ENCODE measurements at regions not wholly inside any gene's neighbourhood (a gene's known extent, or its start where the extent isn't known, plus 50 kb on each side); places are given as distances from the start of the nearest gene placed in this dataset.

DNA sequence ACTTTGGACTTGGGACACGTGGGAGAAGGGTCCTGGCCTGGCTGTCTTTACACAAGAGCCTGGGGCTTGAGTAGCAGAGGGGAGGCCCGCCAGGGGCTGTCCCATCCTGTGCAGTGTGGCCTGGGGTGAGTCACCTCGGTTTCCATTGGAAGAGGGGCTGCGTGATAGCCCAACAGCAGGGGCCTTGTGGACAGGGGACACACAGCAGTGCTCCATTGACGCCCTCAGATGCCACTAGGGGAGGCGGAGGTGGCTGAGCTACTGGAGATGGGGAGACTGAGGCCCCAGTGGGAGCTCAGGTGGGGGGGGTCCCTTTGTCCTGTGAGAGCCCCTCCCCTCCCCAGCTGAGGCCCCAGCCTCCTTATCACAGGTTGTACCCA is 50.0 kb upstream of the RNU6ATAC start:
- DNase-seq (ENCODE audit: low spot score in 2 of 2), result no peak
- FAIRE-seq, result no peak

DNA sequence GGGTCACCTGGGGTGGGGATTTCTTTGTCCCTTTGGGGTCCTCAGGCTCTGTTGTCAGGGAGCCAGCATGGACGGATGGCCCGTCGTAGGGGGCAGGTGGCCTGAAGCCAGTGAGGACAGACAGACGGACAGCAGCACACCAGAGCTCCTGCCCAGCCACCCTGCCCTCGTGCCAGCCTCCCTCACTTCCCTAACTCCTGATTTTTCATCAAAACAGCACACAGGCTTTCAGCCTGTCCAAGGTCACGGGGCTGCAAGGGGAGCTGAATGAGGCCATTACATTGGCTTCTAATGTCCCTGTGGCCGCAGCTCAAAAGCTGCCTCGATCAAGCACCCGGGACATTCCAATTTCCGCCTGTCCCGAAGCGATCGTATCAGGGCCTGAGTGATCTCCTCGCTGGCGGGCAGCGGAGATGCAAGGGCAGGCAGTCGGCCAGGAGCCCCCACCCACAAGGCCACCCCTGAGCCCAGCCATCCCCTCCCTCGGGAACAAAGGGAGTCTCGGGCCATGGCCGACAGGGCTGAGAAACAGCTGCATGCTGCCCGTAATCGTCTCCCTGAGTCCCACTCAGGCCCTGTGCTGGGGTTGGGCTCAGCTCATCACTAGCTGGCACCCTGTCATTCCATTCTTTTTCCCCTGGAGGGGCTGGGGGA is 50.5 kb upstream of the RNU6ATAC start:
- FAIRE-seq, result no peak
- DNase-seq (ENCODE audit: low spot score in 2 of 2), result no peak

DNA sequence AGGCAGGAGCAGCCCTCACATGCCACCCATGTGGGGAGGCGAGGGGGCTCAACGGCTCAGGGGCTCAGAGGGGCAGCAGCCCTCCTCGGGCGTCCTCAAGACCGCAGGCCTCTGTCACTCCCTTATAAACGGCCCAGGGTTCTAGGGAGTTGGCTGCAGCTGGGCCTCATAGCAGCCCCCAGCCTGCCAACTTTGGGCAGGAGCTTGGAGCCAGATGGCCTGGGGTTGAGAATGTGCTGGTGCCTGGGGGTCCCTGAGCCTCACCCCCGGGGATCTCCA is 51.0 kb upstream of the RNU6ATAC start:
- no peak for DNase-seq (ENCODE audit: low spot score in 2 of 2)
- FAIRE-seq, result no peak

DNA sequence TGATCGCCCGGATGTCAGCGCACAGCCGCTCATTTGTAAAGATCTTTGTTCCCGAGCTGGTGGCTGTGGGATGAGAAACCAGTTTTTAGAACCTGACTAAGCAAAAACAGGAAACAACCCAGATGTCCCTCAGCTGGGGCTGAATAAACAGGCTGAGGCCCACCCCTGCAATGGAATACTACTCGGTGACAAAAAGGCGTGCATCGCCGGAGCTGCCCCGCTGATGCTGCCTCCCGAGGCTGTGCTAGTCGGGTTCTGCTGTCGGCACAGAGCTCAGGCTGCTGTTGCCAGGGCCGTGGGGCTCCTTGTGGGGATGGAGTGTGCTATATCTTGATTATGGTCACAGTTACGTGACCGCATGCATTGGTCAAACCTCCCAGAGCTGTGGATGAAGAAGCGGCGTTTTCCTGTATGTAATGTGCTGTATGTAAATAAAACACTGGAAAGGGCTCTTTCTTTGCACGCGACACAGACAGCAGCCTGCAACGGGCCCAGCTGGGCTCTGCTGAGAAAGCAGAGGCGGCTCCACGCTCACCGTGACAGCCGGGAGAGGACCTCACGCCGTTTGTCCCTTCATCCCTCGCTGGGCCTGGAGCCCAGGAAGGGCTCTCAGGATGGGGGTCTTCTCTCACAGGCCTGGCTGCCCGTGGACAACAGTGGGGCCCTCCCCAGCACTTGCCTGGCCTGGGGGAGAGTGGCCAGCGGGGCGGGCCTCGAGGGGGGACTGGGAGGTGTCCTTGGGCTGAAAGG is 51.5 kb upstream of the RNU6ATAC start:
- DNase-seq (ENCODE audit: low spot score in 2 of 2), result no peak

DNA sequence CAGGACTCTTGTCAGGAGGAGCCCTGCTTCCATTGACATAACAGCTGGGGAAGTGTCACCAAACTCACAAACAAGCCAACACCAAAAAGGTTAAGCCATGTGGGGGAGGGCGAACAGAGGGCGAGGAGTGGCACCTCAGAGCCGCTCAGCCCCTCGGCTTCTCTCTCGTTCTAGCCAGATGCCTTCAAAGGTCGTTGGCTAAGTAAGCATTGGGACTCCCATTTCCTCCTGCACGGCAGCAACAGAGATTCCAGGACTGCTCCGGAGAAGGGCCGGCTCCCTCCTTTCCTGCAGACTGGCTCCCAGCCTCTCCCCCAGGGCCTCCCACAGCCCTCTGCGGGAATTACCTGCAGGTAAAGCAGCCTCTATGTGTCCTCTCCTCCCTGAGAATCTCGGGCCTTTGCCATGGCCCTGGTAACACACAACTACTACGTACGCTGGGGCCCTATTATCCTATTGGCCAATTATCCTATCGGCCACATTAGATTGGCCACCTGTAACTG is 52.1 kb upstream of the RNU6ATAC start:
- FAIRE-seq, result no peak

More for the DNA sequence above, 51.5 kb upstream of the RNU6ATAC start:
- FAIRE-seq, result no peak

DNA sequence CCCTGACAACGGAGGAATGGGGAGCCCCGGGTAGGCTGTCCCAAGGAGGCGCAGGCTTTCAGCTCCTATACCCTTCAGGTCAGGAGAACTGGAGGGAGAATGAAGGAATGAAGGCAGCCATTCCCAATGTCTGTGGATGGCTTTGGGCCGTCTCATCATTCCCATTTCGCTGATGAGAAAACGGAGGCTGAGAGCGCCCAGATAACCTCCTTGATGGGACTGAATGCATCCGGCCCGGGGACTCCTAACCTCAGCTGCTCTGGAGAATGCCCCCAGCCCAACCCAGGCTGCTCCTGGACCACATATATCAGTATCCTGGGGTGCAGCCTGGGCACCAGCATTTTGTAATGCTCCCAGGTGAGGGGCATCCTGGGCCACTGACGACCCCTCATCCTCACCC is 52.6 kb upstream of the RNU6ATAC start:
- FAIRE-seq (no peak), DNase-seq (ENCODE audit: low spot score in 2 of 2) (no peak)

More for the DNA sequence above, 52.1 kb upstream of the RNU6ATAC start:
- DNase-seq (ENCODE audit: low spot score in 2 of 2), result no peak

DNA sequence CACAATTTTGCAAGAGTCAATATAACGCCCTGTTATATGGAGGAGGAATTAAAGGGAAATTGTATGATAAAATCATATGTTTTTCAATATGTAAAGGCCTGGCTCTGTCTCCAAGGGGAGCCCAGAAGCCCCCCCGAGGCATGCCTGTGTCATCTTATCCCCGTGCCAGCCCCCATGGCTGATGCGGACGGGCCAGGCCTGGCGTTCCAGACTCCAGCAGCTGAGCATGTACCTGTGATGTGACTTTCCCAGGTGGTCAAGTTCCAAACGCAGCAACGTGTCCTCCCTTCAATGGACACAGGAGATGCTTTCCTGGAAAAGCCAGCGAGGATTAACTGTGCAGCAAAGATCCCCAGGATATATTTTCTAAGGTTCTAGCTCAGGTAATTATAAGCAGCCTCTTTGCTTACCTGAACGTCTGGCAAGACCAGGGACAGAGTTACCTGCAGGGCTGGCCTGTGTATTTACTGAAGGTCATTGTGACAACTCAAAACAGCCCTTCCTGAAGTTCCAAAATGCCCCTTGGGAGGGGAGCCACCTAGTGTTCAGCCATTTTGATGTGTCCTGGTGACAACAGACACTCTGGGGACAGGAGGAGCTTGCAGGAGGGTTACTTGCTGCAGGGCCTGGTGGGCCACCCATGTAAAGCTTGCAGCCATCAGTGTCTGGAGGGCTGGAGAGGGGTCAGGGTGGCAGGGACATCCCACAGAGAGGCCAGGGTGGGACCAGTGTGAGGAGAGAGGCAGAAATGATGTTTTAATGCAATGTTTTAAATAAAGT is 53.3 kb upstream of the RNU6ATAC start:
- DNase-seq (ENCODE audit: low spot score in 2 of 2) (no peak), FAIRE-seq (no peak)

DNA sequence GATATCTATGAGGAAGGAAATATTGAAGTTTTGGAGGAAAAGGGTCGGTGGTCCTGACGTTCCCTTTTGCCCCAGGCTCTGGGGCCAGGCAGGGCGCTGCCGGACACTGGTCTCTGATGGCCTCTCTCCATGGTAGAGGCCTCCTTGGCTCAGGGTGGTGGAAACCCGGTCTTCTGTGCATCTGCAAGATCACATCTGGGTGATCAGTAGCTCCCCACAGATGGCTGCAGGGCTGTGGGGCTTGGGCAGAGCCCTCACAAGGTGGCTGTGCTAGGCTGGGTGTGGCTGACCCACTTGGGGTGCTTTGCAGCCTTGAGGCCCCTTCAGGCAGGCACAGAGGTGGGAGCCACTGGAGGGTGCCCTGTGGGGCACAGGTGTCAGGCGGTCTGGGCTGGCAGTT is 53.9 kb upstream of the RNU6ATAC start:
- FAIRE-seq, result no peak
- DNase-seq (ENCODE audit: low spot score in 2 of 2), result no peak

DNA sequence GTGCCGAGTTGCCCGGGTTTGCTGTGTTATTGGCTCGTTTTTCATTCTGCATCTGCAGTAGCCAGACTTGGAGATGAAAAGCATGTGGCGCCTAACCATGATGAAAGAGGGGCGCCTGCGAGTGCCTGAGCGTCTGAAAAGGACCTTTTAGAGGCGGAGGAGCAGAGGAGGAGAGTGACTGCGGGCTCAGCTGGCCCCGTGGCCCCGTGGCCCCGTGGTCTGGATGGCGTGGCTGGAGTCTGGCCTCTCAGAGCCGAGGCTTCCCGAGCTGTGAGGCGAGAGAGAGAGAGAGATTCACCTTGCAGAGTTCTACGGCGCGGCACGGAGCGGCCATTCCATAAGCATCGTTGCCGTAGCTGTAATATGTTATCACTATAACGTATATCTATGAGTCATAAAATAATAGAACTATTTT is 55.3 kb upstream of the RNU6ATAC start:
- DNase-seq (ENCODE audit: low spot score in 2 of 2) (no peak), FAIRE-seq (no peak)

DNA sequence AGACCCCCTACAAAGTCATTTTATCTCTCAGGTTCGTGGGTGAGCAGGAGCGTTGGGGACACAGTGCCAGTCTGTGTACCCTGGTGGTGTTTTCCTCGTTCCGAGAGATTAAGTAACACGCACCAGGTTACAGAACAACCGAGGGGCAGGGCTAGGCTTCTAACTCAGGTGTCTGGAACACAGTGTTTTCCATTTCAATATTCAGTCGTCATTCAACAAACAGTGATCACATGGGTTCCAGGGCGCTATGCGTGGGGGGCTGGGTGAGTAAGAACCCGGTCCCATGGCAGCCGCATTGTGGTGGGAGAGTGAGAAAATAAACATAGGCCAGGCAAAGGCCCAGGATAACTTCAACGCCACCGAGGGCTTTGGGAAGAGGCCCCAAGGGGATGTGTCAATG is 55.9 kb upstream of the RNU6ATAC start:
- no peak for DNase-seq (ENCODE audit: low spot score in 2 of 2)
- FAIRE-seq, result no peak

DNA sequence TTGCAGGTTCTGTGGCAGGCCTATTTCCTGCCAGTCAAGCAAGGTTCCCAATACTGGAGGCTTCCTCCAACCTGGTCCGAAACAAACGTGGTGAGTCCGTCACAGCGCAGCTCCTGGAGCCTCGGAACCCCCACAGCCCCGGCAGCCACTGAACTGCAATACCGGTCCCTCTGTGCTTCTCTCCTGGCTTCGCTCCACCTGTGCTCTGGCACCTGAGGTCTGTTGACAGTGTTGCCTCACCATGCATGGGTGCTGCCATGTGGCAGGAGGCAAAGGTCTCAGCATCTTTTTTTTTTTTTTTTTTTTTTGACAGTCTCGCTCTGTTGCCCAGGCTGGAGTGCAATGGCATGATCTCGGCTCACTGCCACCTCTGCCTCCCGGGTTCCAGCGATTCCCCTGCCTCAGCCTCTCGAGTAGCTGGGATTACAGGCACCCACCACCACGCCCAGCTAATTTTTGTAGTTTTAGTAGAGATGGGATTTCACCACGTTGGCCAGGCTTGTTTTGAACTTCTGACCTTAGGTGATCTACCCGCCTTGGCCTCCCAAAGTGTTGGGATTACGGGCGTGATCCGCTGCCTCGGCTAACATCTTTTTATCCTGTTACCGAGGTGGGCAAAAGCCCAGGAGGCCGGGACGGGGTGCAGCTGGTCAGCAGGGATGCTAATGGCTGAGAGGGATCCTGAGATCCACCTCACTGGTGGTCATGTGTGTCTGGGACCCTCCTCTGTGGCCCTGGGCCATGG is 57.1 kb upstream of the RNU6ATAC start:
- DNase-seq (ENCODE audit: low spot score in 2 of 2), result no peak

DNA sequence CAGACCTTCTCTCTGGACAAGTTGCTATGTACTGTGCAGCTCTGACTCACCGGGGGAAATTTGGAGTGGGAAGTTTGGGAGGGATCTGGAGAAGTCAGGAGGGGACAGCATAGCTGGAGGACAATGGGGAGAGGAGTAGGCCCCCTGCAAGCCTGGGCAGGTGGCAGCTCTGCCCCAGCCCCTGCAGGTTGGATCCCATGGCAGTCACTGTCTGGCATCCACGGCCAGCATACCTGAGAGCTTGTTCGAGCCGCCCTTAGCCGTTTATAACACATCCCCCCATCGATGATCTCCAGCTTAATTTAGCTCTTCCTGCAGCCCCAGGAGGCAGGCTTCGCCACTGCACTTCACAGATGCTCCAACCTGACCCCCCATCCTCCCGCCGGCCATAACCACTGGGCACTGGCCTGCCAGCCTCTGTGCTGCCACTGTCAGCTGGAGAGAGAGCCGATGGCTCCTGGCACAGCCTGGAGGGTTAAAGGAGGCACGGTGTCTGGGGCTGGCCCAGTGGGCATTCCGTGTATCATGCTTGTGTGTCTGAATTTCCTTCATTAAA is 57.7 kb upstream of the RNU6ATAC start:
- FAIRE-seq, result no peak

More for the DNA sequence above, 57.1 kb upstream of the RNU6ATAC start:
- FAIRE-seq, result no peak

DNA sequence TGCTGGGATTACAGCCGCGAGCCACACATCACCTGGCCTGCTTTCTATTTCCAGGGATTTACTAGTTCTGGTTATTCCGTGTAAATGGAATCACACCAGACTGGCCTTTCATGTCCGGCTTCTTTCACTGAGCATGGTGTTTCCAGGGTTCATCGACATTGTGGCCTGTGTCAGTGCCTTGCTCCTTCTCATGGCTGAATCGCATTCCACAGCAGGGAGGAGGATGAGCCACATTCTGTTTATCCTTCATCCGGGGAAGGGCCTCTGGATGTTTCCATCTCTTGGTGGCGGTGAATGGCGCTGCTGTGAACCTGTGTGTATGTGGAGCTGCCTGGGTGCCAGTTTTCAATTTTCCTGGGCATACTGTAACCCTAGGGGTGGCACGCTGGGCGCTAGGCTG is 58.7 kb upstream of the RNU6ATAC start:
- no peak for DNase-seq (ENCODE audit: low spot score in 2 of 2)
- FAIRE-seq, result no peak

More for the DNA sequence above, 57.7 kb upstream of the RNU6ATAC start:
- DNase-seq (ENCODE audit: low spot score in 2 of 2), result no peak

DNA sequence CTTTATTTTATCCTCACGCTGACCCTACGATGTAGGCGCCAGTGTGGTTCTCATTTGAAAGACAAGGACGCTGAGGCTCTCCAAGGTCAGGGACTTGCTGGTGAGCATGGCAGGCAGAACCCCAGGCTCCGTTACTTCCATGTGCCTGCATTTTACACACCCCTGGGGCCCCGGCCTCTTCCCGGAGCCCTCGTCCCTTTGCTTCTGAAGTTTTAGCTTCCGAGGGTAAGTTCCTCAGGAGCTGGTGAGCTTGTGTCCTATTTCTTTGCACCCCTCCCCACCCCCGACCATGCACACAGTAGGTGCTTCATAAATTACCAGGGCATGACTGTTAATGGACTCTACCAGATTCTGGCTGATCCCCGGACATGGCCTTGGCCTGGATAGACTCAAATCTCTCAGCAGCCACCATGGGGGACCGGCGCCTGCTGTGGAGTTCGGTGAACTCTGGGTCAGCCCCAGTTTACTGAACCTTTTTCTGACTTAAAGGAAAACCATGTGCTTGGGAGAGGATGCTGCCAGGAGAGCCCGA is 59.3 kb upstream of the RNU6ATAC start:
- DNase-seq (ENCODE audit: low spot score in 2 of 2), result no peak
- FAIRE-seq, result no peak

DNA sequence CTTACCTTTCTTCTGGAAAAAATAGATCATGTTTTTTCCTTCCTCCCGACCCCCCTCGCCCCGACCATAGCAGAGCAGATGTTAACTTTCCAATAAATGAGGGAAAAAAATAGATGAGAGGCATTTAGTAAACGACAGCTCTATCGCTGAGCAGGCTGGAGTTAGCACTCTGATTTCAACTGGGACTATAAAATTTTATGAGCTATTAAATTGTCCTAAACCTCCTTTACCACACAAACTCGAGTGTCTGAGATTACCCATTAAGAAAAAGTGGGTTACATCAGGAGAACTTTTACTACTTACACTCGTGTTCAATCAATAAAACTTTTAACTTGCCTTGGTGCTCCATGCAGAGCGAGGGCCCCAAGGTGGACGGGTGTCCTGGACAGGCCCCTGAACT is 59.8 kb upstream of the RNU6ATAC start:
- DNase-seq (ENCODE audit: low spot score in 2 of 2), result no peak
- FAIRE-seq, result no peak

DNA sequence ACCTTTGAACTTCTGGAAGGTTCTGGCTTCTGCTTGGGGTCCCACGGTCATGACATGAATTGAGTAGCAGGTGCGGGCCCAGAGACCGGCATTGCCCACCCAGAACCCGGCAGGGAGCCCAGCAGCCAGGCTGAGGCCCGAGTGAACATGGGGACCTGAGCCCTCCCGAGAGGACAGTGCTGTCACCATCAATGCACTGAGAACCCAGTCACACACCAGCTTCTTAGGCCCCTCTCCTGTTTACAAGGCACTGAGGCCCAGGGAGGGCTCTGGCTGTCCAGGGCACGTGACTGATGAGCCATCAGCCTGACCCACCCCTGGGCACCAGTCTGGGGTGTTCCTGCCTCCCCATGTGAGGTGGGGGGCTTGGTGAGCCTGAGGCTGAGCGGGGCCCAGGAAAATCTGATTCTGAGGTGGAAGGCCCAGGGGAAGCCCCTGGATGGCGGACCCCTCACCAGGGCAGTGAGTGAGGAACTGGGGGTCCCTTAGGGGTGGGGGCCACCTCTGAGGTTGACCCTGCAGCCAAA is 60.3 kb upstream of the RNU6ATAC start:
- no peak for DNase-seq (ENCODE audit: low spot score in 2 of 2)
- no peak for FAIRE-seq

DNA sequence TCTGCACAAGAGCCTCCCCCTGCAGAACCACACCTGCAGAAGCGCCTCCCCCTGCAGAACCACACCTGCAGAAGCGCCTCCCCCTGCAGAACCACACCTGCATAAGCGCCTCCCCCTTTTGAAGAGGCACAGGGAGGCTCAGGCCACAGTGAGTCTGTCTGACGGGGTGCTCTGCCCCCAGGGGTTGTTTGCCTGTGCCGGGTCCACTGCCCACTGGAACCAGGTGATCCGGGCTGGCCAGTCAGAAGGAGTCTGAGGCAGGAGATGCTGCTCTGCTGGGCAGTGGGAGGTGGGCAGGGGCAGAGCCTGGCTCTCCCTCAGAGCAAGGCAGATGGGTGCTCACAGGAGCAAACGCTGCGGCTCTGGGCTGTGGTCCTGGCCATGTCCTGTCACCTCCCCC is 60.8 kb upstream of the RNU6ATAC start:
- no peak for DNase-seq (ENCODE audit: low spot score in 2 of 2)
- FAIRE-seq, result no peak

DNA sequence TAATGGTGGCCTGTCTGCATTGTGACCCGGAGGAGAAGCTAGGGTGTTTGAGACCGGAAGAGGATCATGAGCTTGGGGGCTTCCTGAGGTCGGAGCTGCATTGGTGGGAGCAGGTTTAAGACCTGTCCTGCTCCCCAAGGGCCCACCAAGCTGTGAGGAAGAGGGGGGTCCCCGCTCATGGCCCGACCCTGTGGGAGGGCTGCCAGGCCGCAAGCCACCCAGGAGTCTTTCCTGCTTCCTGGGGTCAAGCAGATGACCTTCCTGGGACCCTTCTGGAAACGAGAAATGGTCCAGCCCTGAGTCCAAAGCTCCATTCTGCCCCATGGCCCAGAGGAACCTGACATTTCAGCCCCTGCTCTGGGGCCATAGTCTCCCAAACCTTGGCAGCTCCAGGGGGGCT is 61.5 kb upstream of the RNU6ATAC start:
- FAIRE-seq, result no peak
- DNase-seq (ENCODE audit: low spot score in 2 of 2), result no peak

DNA sequence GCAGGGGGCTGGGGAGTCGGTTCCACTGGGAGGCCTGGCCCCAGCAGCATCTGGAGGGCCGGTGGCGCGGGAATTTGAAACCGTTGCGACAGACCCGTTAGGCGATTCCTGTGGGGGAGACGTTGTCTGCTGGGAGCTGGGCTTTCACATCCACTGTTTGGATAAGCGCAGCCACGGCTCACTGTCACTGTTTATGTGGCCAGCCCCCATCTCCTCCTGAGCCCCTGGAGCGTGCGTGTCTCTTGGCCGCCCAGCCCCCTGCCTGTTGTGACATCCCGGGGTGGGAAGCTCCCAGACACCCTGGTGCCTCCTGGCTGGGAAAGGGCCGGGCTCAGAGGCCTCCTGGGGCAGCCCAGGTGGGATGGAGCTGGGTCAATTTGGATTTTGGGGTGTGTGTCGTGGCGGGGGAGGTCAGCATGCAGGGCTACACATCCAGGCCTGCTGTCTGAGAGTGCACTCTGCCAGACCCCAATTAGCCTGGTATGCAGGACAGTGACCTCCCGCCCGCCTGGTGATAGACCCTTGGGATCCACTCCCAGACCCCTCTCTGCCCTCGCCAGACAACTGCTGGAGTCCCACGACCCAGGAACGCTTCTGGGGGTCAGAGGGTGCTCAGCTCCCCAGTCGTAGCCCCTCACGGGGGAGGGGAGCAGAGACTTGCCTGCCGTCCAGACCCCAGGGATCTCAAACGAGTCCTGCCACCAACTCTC is 62.0 kb upstream of the RNU6ATAC start:
- DNase-seq (ENCODE audit: low spot score in 2 of 2), result no peak
- FAIRE-seq, result no peak
